Kidney (tissue), 13 donors: ENCODE measurements at regions not wholly inside any gene's neighbourhood (a gene's known extent, or its start where the extent isn't known, plus 50 kb on each side); places are given as distances from the start of the nearest gene placed in this dataset.

Source experiments
- DNase-seq, 5 donors: peaks; one replicate each; pipeline ENCODE4 v3.0.0-alpha.2; 2013 to 2020
- FAIRE-seq: peaks from 2 replicates; lab custom pipeline; 2012; peaks lifted over from hg19 to GRCh38; lab: Jason Lieb, UNC
- H3K27ac ChIP-seq, 2 donors: one replicate each; pipeline ENCODE4 v1.7.0; 2013; ENCODE audit warnings: low read depth in 2 of 2, low read length in 2 of 2, inconsistent platforms in 1 of 2
- H3K27me3 ChIP-seq: one replicate; pipeline ENCODE4 v1.7.1; 2013; ENCODE audit warnings: low read length, inconsistent platforms; ENCODE audit not compliant: control insufficient read depth, insufficient read depth
- H3K36me3 ChIP-seq, 3 donors: one replicate each; pipeline versions ENCODE4 v1.7.0 to v1.7.1; 2013; ENCODE audit warnings: low read length in 3 of 3, control low read depth in 1 of 3, inconsistent platforms in 1 of 3; ENCODE audit not compliant: insufficient read depth in 3 of 3, control insufficient read depth in 2 of 3
- H3K4me1 ChIP-seq, 3 donors: one replicate each; pipeline versions ENCODE4 v1.7.0 to v1.7.1; 2013; ENCODE audit warnings: low read length in 3 of 3, inconsistent platforms in 1 of 3, low read depth in 1 of 3; ENCODE audit not compliant: control insufficient read depth in 2 of 3, insufficient read depth in 2 of 3
- H3K4me3 ChIP-seq, 3 donors: one replicate each; pipeline versions ENCODE4 v1.7.0 to v1.8.1; 2013; ENCODE audit warnings: low read length in 3 of 3, control low read depth in 1 of 3, inconsistent platforms in 1 of 3
- H3K9ac ChIP-seq, 3 donors: one replicate each; pipeline versions ENCODE4 v1.7.0 to v1.7.1; 2013; ENCODE audit warnings: low read length in 3 of 3, control low read depth in 1 of 3, inconsistent platforms in 1 of 3
- H3K9me3 ChIP-seq, 3 donors: one replicate each; pipeline versions ENCODE4 v1.7.0 to v1.7.1; 2013; ENCODE audit warnings: low read length in 3 of 3, control low read depth in 1 of 3, inconsistent platforms in 1 of 3; ENCODE audit not compliant: control insufficient read depth in 2 of 3, insufficient read depth in 1 of 3
- intact Hi-C: fragments of 100-400 bp; cut with DNase I; formaldehyde crosslinking; loops from one replicate; pipeline ENCODE4 v1.11.1; 2022
- TF ChIP-seq, protein P1 (sequence below): IDR thresholded peaks from 3 replicates; pipeline ENCODE4 v1.5.1; 2012; ENCODE audit warnings: mild to moderate bottlenecking, moderate library complexity, borderline replicate concordance; ENCODE audit not compliant: insufficient read depth; ENCODE audit errors: extremely low read depth
- donor health status: control.
- donor health status: control.
- donor health status: control.
- donor health status: control.
- donor health status: control.
- donor health status: DM: yes; HTN: yes; CAD: no.
- donor health status: Normal renal cell carcinoma (clear cell type).

DNA sequence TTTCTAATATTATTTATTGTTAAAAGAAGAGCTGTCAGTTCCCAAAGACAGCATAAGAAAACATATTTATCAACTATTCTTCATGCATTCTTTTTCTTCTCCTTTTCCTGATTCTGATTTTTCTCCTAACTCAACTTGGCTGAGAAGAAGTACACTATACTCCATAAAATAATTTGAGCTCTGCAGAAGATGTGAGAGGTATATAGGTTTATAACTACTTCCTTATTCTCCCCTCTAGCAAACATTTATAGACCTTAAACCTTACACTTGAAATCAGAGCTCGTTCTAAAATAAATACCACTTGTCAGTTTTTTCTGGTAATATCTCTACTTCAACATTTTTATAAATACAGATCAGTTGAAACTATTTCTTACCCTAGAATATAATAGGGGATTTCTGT lies 724.8 kb upstream of the GRAMD2B start:
- no peak overlapping the region for H3K27ac ChIP-seq
- intact Hi-C loops, result no loop called here
- H3K9me3 ChIP-seq, result no peaks in the 10 kb centered on the region
- FAIRE-seq, result no peak
- TF ChIP-seq, protein P1, sequence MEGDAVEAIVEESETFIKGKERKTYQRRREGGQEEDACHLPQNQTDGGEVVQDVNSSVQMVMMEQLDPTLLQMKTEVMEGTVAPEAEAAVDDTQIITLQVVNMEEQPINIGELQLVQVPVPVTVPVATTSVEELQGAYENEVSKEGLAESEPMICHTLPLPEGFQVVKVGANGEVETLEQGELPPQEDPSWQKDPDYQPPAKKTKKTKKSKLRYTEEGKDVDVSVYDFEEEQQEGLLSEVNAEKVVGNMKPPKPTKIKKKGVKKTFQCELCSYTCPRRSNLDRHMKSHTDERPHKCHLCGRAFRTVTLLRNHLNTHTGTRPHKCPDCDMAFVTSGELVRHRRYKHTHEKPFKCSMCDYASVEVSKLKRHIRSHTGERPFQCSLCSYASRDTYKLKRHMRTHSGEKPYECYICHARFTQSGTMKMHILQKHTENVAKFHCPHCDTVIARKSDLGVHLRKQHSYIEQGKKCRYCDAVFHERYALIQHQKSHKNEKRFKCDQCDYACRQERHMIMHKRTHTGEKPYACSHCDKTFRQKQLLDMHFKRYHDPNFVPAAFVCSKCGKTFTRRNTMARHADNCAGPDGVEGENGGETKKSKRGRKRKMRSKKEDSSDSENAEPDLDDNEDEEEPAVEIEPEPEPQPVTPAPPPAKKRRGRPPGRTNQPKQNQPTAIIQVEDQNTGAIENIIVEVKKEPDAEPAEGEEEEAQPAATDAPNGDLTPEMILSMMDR, result no peak
- H3K36me3 ChIP-seq, result no peaks in the 10 kb centered on the region
- H3K4me1 ChIP-seq, result peaks cover 0 to 8% (median 2%) of the 10 kb centered on the region in 3 donors
- no peak for DNase-seq
- no peak overlapping the region for H3K9ac ChIP-seq
- H3K27me3 ChIP-seq, result no peaks in the 10 kb centered on the region
- no peak overlapping the region for H3K4me3 ChIP-seq

DNA sequence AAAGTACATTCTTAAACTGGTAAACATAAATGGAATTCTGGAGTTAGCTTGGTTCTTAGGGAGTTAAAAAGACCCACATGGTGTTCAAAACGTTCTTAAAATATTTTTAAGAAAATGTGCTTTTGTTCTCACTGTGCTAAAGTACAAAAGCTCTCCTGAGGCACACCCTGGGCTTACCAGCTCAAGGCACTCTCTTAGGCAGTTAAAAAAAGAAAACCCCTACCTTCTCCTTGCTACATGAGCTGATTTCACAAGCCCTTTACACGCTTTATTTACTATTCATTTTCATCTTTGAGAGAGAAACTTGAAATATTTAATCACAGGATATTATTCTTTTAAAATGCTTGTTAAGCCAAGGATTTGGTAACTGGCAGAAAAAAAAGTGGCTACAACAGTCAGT lies 723.3 kb upstream of the GRAMD2B start:
- DNase-seq, result peak in 2 of 5 donors; percentile 4 to 27
- FAIRE-seq, result no peak
- no peaks in the 10 kb centered on the region for H3K27me3 ChIP-seq
- peak overlapping the region in 1 of 2 donors; percentile 1 for H3K27ac ChIP-seq
- H3K4me1 ChIP-seq, result peaks cover 0 to 8% (median 2%) of the 10 kb centered on the region in 3 donors
- H3K9ac ChIP-seq, result no peak overlapping the region
- no peaks in the 10 kb centered on the region for H3K36me3 ChIP-seq
- intact Hi-C loops, result no loop called here
- H3K9me3 ChIP-seq, result peaks cover 0 to 3% (median 0%) of the 10 kb centered on the region in 3 donors
- H3K4me3 ChIP-seq, result peak overlapping the region in 1 of 3 donors; percentile 60
- TF ChIP-seq, protein P1, result no peak

DNA sequence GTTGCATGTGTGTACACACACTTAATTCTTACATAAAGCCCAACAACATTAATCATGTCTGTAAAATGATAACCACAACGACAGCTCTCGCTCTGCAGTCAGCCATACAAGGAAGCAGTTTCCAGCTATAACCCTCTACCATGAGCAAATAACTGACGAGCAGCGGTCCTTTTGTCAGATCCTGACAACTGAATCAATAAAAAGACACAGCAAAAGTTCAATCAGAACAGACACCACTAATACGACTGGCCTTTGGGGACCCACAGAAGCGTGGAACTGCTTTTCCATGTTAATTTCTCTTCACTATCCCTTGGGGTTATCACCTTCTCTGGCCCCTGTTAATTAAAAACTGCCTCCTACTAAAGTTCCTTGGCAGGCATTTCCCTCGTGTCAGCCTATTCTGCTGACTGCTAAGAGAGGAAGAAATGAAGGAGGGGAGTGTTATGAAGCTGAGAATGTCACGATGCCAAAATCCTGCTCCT lies 722.8 kb upstream of the GRAMD2B start:
- intact Hi-C loops, result no loop called here
- no peak for FAIRE-seq
- H3K27ac ChIP-seq, result peak overlapping the region in 1 of 2 donors; percentile 42
- H3K9me3 ChIP-seq, result peaks cover 0 to 6% (median 0%) of the 10 kb centered on the region in 3 donors
- H3K36me3 ChIP-seq, result no peaks in the 10 kb centered on the region
- H3K27me3 ChIP-seq, result no peaks in the 10 kb centered on the region
- peak in 4 of 5 donors; percentile 35 to 79 (median 58) for DNase-seq
- H3K4me3 ChIP-seq, result peak overlapping the region in 2 of 3 donors; percentile 33 to 60
- peaks cover 0 to 8% (median 2%) of the 10 kb centered on the region in 3 donors for H3K4me1 ChIP-seq
- TF ChIP-seq, protein P1, result no peak
- H3K9ac ChIP-seq, result no peak overlapping the region

DNA sequence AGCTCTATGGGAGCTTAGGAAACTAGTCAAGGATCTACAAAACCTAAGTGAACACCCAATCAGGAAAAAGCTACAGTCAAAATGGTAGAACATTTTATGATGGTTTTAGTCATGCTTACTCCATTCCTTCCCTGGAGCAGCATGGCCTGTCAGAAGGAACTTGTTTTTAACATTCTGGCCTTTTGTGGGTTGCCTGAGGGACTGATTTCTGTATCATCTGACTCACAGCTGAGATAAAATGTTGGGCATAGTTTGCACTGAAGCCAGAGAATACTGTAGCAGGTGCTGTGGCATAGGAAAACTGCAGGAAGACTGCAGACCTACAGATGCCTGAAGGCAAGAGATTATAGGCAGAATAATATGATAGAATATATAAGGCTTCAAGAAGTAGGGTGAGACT lies 719.6 kb upstream of the GRAMD2B start:
- Histone ChIP-seq H3K9me3 (peaks cover 0 to 7% (median 0%) of the 10 kb centered on the region in 3 donors), H3K27ac (no peak overlapping the region), H3K4me3 (no peak overlapping the region), H3K4me1 (peaks cover 0 to 8% (median 2%) of the 10 kb centered on the region in 3 donors), H3K36me3 (no peaks in the 10 kb centered on the region), H3K27me3 (no peaks in the 10 kb centered on the region), H3K9ac (no peak overlapping the region)
- no peak for DNase-seq
- FAIRE-seq, result no peak
- intact Hi-C loops, result no loop called here
- TF ChIP-seq, protein P1, result no peak
